ENCODE measurements at regions not wholly inside any gene's neighbourhood (a gene's known extent, or its start where the extent isn't known, plus 50 kb on each side); places are given as distances from the start of the nearest gene placed in this dataset.

DNA sequence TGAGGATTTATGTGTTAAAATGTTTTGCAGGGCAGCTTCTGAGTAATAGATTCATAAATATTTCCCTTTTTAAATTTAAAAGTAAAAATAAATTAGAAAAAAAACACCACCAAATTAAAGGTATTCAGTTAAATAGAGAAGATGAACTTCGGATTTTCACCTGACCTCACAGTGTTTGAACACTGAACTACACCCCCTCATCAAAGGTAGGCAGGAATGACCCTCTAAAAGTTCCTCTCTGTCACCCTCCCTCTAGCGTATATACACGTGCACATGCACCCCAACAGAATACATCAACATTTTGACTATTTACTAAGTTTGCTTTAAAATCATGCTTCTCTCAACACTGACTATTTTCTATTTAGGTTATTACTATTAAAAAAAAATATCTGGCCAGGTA is 528.3 kb downstream of the QKI start:
- Histone ChIP-seq H4K20me1 (no peaks in the 10 kb centered on the region), H3K36me3 (no peaks in the 10 kb centered on the region), H3K9me3 (replicated peaks in 1 of 11) (no peaks in the 10 kb centered on the region), H3K9ac (no peak overlapping the region), H3K4me2 (no peak overlapping the region), H3K4me3 (no peak overlapping the region), H3K27me3 (no peaks in the 10 kb centered on the region), H3K27ac (no peak overlapping the region), H3K4me1 (no peaks in the 10 kb centered on the region)
- TF ChIP-seq Cebpa-rat (IDR thresholded peaks at IDR 0.05) = no peak

DNA sequence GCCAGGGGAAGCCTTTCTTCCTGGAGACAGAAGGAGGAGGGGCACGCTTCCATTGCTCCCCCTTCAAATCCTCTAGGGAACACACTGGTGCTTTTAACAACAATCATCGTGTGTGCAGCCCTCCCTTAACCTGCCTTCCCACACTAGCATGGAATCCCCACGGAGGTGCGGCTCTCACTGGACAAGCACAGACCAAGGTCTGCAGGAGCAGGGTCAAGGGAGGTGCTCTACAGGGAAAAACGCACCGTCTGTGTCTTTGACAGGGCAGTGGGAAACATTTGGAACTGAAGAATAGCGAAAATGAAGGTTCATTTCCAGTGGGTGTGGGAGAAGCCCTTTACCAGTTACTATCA is 527.1 kb downstream of the QKI start:
- Histone ChIP-seq H3K4me3 (no peak overlapping the region), H3K27ac (no peak overlapping the region), H4K20me1 (no peaks in the 10 kb centered on the region), H3K27me3 (no peaks in the 10 kb centered on the region), H3K4me1 (no peaks in the 10 kb centered on the region), H3K36me3 (no peaks in the 10 kb centered on the region), H3K4me2 (no peak overlapping the region), H3K9me3 (replicated peaks in 1 of 11) (no peaks in the 10 kb centered on the region), H3K9ac (no peak overlapping the region)
- TF ChIP-seq Cebpa-rat (IDR thresholded peaks at IDR 0.05) = no peak

DNA sequence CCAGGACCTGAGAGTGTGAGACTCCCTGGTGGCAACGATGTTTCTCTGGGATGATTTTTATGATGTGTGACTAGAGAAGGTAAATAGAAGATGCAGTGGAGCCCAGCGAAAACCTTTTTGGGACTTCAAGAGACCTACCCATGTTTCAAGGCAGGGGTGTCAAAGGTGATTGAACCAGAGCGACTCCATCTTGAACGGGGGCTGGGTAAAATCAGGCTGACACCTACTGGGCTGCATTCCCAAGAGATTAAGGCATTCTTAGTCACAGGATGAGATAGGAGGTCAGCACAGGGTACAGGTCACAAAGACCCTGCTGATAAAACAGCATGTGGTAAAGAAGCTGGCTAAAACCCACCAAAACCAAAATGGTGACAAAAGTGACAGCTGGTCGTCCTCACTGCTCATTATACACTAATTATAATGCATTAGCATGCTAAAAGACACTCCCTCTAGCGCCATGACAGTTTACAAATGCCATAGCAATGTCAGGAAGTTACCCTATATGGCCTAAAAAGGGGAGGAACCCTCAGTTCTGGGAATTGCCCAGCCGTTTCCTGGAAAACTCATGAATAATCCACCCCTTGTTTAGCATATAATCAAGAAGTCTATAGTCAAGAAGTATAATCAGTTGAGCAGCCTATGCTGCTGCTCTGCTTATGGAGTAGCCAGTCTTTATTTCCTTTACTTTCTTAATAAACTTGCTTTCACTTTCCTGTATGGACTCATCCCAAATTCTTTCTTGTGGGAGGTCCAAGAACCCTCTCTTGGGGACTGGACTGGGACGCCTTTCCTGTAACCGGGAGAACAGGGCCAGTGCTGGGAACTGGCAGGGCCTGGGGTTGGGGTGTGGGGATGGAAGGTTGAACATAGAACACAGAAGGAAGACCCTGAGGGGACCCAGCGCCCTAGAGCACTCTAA is 526.4 kb downstream of the QKI start:
- Histone ChIP-seq H3K4me1 (no peaks in the 10 kb centered on the region), H3K27ac (no peak overlapping the region), H3K4me2 (no peak overlapping the region), H3K4me3 (no peak overlapping the region), H3K9me3 (replicated peaks in 1 of 11) (no peaks in the 10 kb centered on the region), H4K20me1 (no peaks in the 10 kb centered on the region), H3K36me3 (no peaks in the 10 kb centered on the region), H3K27me3 (no peaks in the 10 kb centered on the region), H3K9ac (no peak overlapping the region)
- TF ChIP-seq Cebpa-rat (IDR thresholded peaks at IDR 0.05) = no peak

DNA sequence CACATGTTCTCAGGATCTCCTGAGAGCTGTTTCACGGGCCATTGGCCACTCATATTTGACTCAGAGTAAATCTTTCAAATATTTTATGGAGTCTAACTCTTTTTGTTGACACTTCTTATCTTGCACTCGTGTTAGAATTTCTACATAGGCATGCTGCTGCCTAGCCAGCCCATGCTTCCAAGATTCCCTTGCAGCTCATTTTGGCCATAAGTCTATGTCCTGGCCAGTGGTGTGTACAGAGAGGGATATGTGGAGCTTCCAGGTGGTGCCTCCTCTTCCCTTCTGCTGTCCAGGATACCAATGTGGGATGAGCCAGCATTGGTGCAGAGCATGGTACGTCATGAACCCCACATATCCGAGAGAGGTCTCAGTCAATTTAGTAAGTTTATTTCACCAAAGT is 522.6 kb downstream of the QKI start:
- no peaks in the 10 kb centered on the region for H3K9me3 ChIP-seq (replicated peaks in 1 of 11)
- H4K20me1 ChIP-seq = no peaks in the 10 kb centered on the region
- peaks cover 0 to 4% (median 3%) of the 10 kb centered on the region in 10 experiments; a peak in 5 of 20 replicates for H3K4me1 ChIP-seq
- H3K27me3 ChIP-seq = no peaks in the 10 kb centered on the region
- no peak overlapping the region for H3K27ac ChIP-seq
- H3K4me3 ChIP-seq = no peak overlapping the region
- no peak overlapping the region for H3K4me2 ChIP-seq
- no peaks in the 10 kb centered on the region for H3K36me3 ChIP-seq
- H3K9ac ChIP-seq = no peak overlapping the region
- TF ChIP-seq Cebpa-rat (IDR thresholded peaks at IDR 0.05) = no peak

- peak overlapping the region in 3 of 11 experiments; percentile 9 to 32 (median 22); a peak in 2 of 22 replicates for H3K4me2 ChIP-seq
- no peak overlapping the region for H3K27ac ChIP-seq
- H3K9ac ChIP-seq = no peak overlapping the region
- H3K9me3 ChIP-seq (replicated peaks in 1 of 11) = no peaks in the 10 kb centered on the region
- no peaks in the 10 kb centered on the region for H3K27me3 ChIP-seq
- TF ChIP-seq Cebpa-rat (IDR thresholded peaks at IDR 0.05) = no peak
- peaks cover 0 to 4% (median 3%) of the 10 kb centered on the region in 10 experiments; a peak in 5 of 20 replicates for H3K4me1 ChIP-seq
- no peak overlapping the region for H3K4me3 ChIP-seq
- H4K20me1 ChIP-seq = no peaks in the 10 kb centered on the region
- H3K36me3 ChIP-seq = no peaks in the 10 kb centered on the region
These were observed 520.7 kb downstream of the QKI start for GRCh38 chr6:163935158-163935762.

- no peaks in the 10 kb centered on the region for H3K9me3 ChIP-seq (replicated peaks in 1 of 11)
- H3K4me1 ChIP-seq = no peaks in the 10 kb centered on the region
- H3K4me2 ChIP-seq = no peak overlapping the region
- no peaks in the 10 kb centered on the region for H3K36me3 ChIP-seq
- TF ChIP-seq Cebpa-rat (IDR thresholded peaks at IDR 0.05) = no peak
- no peaks in the 10 kb centered on the region for H4K20me1 ChIP-seq
- no peak overlapping the region for H3K27ac ChIP-seq
- H3K4me3 ChIP-seq = no peak overlapping the region
- H3K27me3 ChIP-seq = no peaks in the 10 kb centered on the region
- H3K9ac ChIP-seq = no peak overlapping the region
These were observed 515.5 kb downstream of the QKI start for GRCh38 chr6:163930012-163930411.

- Histone ChIP-seq H3K4me2 (no peak overlapping the region), H3K27me3 (no peaks in the 10 kb centered on the region), H3K9ac (no peak overlapping the region), H3K36me3 (no peaks in the 10 kb centered on the region), H3K9me3 (replicated peaks in 1 of 11) (no peaks in the 10 kb centered on the region), H3K4me3 (no peak overlapping the region), H3K27ac (no peak overlapping the region), H4K20me1 (no peaks in the 10 kb centered on the region), H3K4me1 (no peaks in the 10 kb centered on the region)
- no peak for TF ChIP-seq Cebpa-rat (IDR thresholded peaks at IDR 0.05)
These were observed 515.0 kb downstream of the QKI start for GRCh38 chr6:163929538-163929937.

DNA sequence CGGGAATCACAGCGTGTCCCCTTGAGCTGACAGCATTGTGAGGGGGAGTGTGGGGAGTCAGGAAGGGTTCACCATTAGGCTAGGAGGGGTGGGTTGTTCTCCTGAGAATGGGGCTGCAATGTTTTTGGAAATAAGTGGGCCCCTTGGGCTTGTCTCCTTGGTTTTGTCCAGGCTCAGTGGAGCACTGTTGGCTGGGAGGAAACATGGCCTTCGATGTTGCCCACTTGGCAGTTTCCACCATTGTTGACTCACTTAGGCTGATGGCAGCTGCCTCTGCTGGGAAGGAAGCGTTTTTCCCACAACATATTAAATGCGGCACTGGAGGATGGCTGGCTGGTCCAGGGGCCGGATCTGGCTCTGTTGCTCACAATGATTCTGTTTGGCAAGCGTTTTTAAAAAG is 512.1 kb downstream of the QKI start:
- Histone ChIP-seq H4K20me1 (no peaks in the 10 kb centered on the region), H3K27ac (no peak overlapping the region), H3K9ac (no peak overlapping the region), H3K4me1 (no peaks in the 10 kb centered on the region), H3K36me3 (no peaks in the 10 kb centered on the region), H3K4me2 (no peak overlapping the region), H3K9me3 (replicated peaks in 1 of 11) (peaks cover 0 to 15% (median 8%) of the 10 kb centered on the region in 11 experiments; a peak in 10 of 22 replicates), H3K4me3 (no peak overlapping the region), H3K27me3 (no peaks in the 10 kb centered on the region)
- TF ChIP-seq Cebpa-rat (IDR thresholded peaks at IDR 0.05) = no peak

DNA sequence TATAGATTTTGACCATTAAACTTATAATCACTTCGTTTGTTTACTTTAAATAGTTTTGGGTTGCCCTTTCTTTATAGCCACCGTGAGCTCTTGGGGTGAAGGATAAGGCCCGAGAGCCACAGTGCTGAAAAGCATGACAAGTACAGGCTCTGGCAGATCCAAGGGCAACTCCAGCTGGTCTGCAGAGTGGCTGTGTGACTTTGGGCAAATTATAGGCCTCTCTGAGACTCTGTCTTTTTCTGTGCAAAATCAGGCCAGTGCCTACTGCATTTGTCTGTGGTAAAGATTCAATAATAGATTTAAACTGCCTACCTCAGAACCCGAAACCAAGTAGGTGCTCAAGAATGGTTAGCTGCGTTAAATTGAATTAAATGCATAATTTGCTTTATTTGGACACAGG is 511.3 kb downstream of the QKI start:
- Histone ChIP-seq H3K4me2 (no peak overlapping the region), H4K20me1 (no peaks in the 10 kb centered on the region), H3K9ac (no peak overlapping the region), H3K4me1 (no peaks in the 10 kb centered on the region), H3K27ac (no peak overlapping the region), H3K36me3 (no peaks in the 10 kb centered on the region), H3K27me3 (no peaks in the 10 kb centered on the region), H3K4me3 (no peak overlapping the region), H3K9me3 (replicated peaks in 1 of 11) (peaks cover 0 to 19% (median 9%) of the 10 kb centered on the region in 11 experiments; a peak in 10 of 22 replicates)
- TF ChIP-seq Cebpa-rat (IDR thresholded peaks at IDR 0.05) = no peak

Data from BLaER1 treated with 17β-estradiol and CSF1 and Interleukin-3, amounts not matched to agents 10 nM and 100 nM (cell line).